Hematopoietic multipotent progenitor cell treated with erythropoietin and hydrocortisone succinate and interleukin-3 and kit ligand, for 4 days (in vitro differentiated cells): ENCODE measurements at regions not wholly inside any gene's neighbourhood (a gene's known extent, or its start where the extent isn't known, plus 50 kb on each side); places are given as distances from the start of the nearest gene placed in this dataset.

ENCODE experiments used
- DNase-seq: peaks from one replicate; pipeline ENCODE4 v3.0.0-alpha.2; 2015

- no peak for DNase-seq
Observed at GRCh38 chr2:169426069-169426663, 53.1 kb upstream of the BBS5 start.

- no peak for DNase-seq
Observed at GRCh38 chr2:169422120-169422519, 57.2 kb upstream of the BBS5 start.

GRCh38 chr2:169415233-169415748 lies 53.0 kb upstream of the LRP2 start:
- DNase-seq, result peak; percentile 86
